ENCODE measurements at regions not wholly inside any gene's neighbourhood (a gene's known extent, or its start where the extent isn't known, plus 50 kb on each side); places are given as distances from the start of the nearest gene placed in this dataset.

GRCh38 chr6:134817448-134817847 is 132.5 kb downstream of the ALDH8A1 start:
- POLR2A ChIA-PET = no interaction called here
- Mint-ChIP-seq H3K27ac (no peak overlapping the region), H3K4me3 (no peak overlapping the region), H3K4me1 (no peaks in the 10 kb centered on the region), H3K36me3 (ENCODE audit: low read depth) (no peaks in the 10 kb centered on the region), H3K9me3 (no peaks in the 10 kb centered on the region), H3K27me3 (peaks cover 2% of the 10 kb centered on the region)
- intact Hi-C loops (cut with micrococcal nuclease) = no loop called here
- no peak for ATAC-seq (ENCODE audit: low read depth)
- CTCF ChIA-PET = no interaction called here
- no peak for TF ChIP-seq CTCF (IDR thresholded peaks at IDR 0.05)
- DNase-seq = no peak

DNA sequence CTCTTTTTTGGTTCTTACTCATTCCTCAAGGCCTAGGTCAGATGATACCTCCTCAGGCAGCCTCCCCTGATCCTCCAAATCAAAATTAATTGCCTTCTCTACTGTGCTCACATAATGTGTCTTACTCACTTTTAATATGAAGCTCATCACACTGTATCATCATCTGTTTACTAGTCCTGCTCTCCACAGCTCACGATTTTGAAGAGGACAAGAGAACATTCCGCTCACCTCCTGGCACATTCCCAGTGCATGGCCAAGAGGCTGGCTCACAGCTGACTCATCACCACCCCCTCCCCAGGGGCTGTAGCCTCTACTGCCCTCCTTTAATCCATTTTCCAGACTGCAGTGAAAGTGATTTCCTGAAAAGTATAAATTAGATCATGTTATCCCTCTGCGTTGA is 133.1 kb downstream of the ALDH8A1 start:
- DNase-seq = no peak
- no peak for ATAC-seq (ENCODE audit: low read depth)
- no peak overlapping the region for H3K4me3 Mint-ChIP-seq
- intact Hi-C loops (cut with micrococcal nuclease) = no loop called here
- no peaks in the 10 kb centered on the region for H3K36me3 Mint-ChIP-seq (ENCODE audit: low read depth)
- ChIA-PET POLR2A (no interaction called here), CTCF (no interaction called here)
- no peaks in the 10 kb centered on the region for H3K4me1 Mint-ChIP-seq
- peaks cover 2% of the 10 kb centered on the region for H3K27me3 Mint-ChIP-seq
- TF ChIP-seq CTCF (IDR thresholded peaks at IDR 0.05) = no peak
- H3K9me3 Mint-ChIP-seq = no peaks in the 10 kb centered on the region
- no peak overlapping the region for H3K27ac Mint-ChIP-seq

- intact Hi-C loops (cut with micrococcal nuclease) = no loop called here
- H3K4me1 Mint-ChIP-seq = no peaks in the 10 kb centered on the region
- no peak for ATAC-seq (ENCODE audit: low read depth)
- no peak overlapping the region for H3K4me3 Mint-ChIP-seq
- H3K36me3 Mint-ChIP-seq (ENCODE audit: low read depth) = no peaks in the 10 kb centered on the region
- ChIA-PET CTCF (no interaction called here), POLR2A (no interaction called here)
- no peak overlapping the region for H3K27ac Mint-ChIP-seq
- TF ChIP-seq CTCF (IDR thresholded peaks at IDR 0.05) = no peak
- no peak for DNase-seq
- H3K9me3 Mint-ChIP-seq = no peaks in the 10 kb centered on the region
- peaks cover 2% of the 10 kb centered on the region for H3K27me3 Mint-ChIP-seq
Observed at GRCh38 chr6:134816300-134816699, 133.6 kb downstream of the ALDH8A1 start.

- peaks cover under 1% of the 10 kb centered on the region for H3K27me3 Mint-ChIP-seq
- no peak overlapping the region for H3K27ac Mint-ChIP-seq
- no peaks in the 10 kb centered on the region for H3K9me3 Mint-ChIP-seq
- intact Hi-C loops (cut with micrococcal nuclease) = no loop called here
- TF ChIP-seq CTCF (IDR thresholded peaks at IDR 0.05) = no peak
- ATAC-seq (ENCODE audit: low read depth) (no peak), DNase-seq (no peak)
- no peak overlapping the region for H3K4me3 Mint-ChIP-seq
- ChIA-PET CTCF (no interaction called here), POLR2A (no interaction called here)
- no peaks in the 10 kb centered on the region for H3K4me1 Mint-ChIP-seq
- no peaks in the 10 kb centered on the region for H3K36me3 Mint-ChIP-seq (ENCODE audit: low read depth)
Observed at GRCh38 chr6:134814076-134814695, 135.7 kb downstream of the ALDH8A1 start.

GRCh38 chr6:134813146-134813545 is 136.8 kb downstream of the ALDH8A1 start:
- POLR2A ChIA-PET = no interaction called here
- TF ChIP-seq CTCF (IDR thresholded peaks at IDR 0.05) = no peak
- no peaks in the 10 kb centered on the region for H3K9me3 Mint-ChIP-seq
- H3K27me3 Mint-ChIP-seq = no peaks in the 10 kb centered on the region
- intact Hi-C loops (cut with micrococcal nuclease) = no loop called here
- DNase-seq (no peak), ATAC-seq (ENCODE audit: low read depth) (no peak)
- no peaks in the 10 kb centered on the region for H3K4me1 Mint-ChIP-seq
- no peak overlapping the region for H3K4me3 Mint-ChIP-seq
- no peaks in the 10 kb centered on the region for H3K36me3 Mint-ChIP-seq (ENCODE audit: low read depth)
- CTCF ChIA-PET = interaction anchor here (1.7 kb wide), 1 partner anchor 10 kb away, joined by 3 read pairs; no protein-coding TSS in a partner anchor
- no peak overlapping the region for H3K27ac Mint-ChIP-seq
